K562 (cell line): ENCODE measurements at regions not wholly inside any gene's neighbourhood (a gene's known extent, or its start where the extent isn't known, plus 50 kb on each side); places are given as distances from the start of the nearest gene placed in this dataset.

Experiments used
- ATAC-seq: fragments of 200-7000 bp; cut with Tn5 transposase; 3 replicates; pipeline ENCODE4 v1.9.1; 2020; ENCODE audit warnings: moderate library complexity
- BruUV-seq: library from RNA; stranded (reverse); fragments of 400-500 nt; replicated peaks from 2 replicates; lab custom pipeline; 2021; lab: Mats Ljungman, UMichigan
- CTCF ChIA-PET: fragments of 300-600 bp; formaldehyde crosslinking; extraction: SDS; loops from one replicate; lab custom pipeline; 2021; ENCODE audit warnings: low intra/inter-chr PET ratio; lab: Yijun Ruan, JAX
- POLR2A ChIA-PET: fragments of 300-600, 350-650 bp; sonication (Branson Sonifier 250); formaldehyde crosslinking; extraction: SDS; loops from one replicate; lab custom pipeline; 2021; ENCODE audit warnings: antibody characterized with exemption, inconsistent platforms; lab: Yijun Ruan, JAX
- DNase-seq, 4 experiments: peaks; one replicate each; pipeline versions ENCODE4 v3.0.0 to v3.0.0-alpha.2; 2011 to 2018; ENCODE audit warnings: low spot score in 3 of 4, mixed read lengths in 3 of 4; ENCODE audit errors: extremely low read depth in 1 of 4
- FAIRE-seq: peaks from 2 replicates; lab custom pipeline; 2011; peaks lifted over from hg19 to GRCh38; lab: Jason Lieb, UNC
- H2AFZ ChIP-seq: 2 replicates; pipeline ENCODE4 v1.6.0; 2011; ENCODE audit warnings: low read depth, low read length, control low read depth, inconsistent platforms
- H3K27ac ChIP-seq: fragments of 200-600 bp; 3 replicates; pipeline ENCODE4 v1.8.0; 2011; ENCODE audit warnings: low read depth, mild to moderate bottlenecking, control low read depth, inconsistent platforms, low read length, moderate library complexity, mixed read lengths; ENCODE audit errors: extremely low read depth
- H3K27me3 ChIP-seq, 2 experiments: fragments of 300-600 bp in 1 of 2; 2 replicates in 1 of 2; 3 replicates in 1 of 2; pipeline versions ENCODE4 v1.6.0 to v1.8.0; 2011; ENCODE audit warnings: inconsistent platforms in 2 of 2, low read length in 2 of 2, mild to moderate bottlenecking in 1 of 2, mixed read lengths in 1 of 2, moderate library complexity in 1 of 2; ENCODE audit not compliant: control insufficient read depth in 2 of 2, insufficient read depth in 2 of 2
- H3K36me3 ChIP-seq: fragments of 300-600 bp; 3 replicates; pipeline ENCODE4 v1.8.0; 2011; ENCODE audit warnings: mild to moderate bottlenecking, low read length, inconsistent platforms; ENCODE audit not compliant: control insufficient read depth, insufficient read depth
- H3K4me1 ChIP-seq, 2 experiments: fragments of 200-600 bp in 1 of 2; replicated peaks in 1 of 2; 2 replicates in 1 of 2; 3 replicates in 1 of 2; pipeline versions ENCODE4 v1.5.1 to v1.8.0; 2011; ENCODE audit warnings: inconsistent platforms in 2 of 2, low read length in 2 of 2, mild to moderate bottlenecking in 1 of 2, mixed read lengths in 1 of 2, moderate library complexity in 1 of 2; ENCODE audit not compliant: control insufficient read depth in 2 of 2, insufficient read depth in 2 of 2
- H3K4me2 ChIP-seq: 2 replicates; pipeline ENCODE4 v1.6.1; 2011; ENCODE audit warnings: low read length, control low read depth, inconsistent platforms, mixed read lengths; ENCODE audit not compliant: insufficient read depth
- H3K4me3 ChIP-seq: fragments of 200-600 bp; sonication (generic), shearing (Covaris generic); 2 replicates; pipeline ENCODE4 v1.5.1; 2016; ENCODE audit warnings: control low read depth, inconsistent platforms
- H3K79me2 ChIP-seq: fragments of 200-600 bp; 3 replicates; pipeline ENCODE4 v1.8.0; 2011; ENCODE audit warnings: low read length, inconsistent platforms; ENCODE audit not compliant: control insufficient read depth, insufficient read depth
- H3K9ac ChIP-seq, 2 experiments: 2 replicates each; pipeline versions ENCODE4 v1.6.0 to v1.6.1; 2011; ENCODE audit warnings: low read depth in 2 of 2, low read length in 2 of 2, control low read depth in 1 of 2, inconsistent platforms in 1 of 2, mild to moderate bottlenecking in 1 of 2, mixed read lengths in 1 of 2; ENCODE audit not compliant: insufficient read depth in 1 of 2
- H3K9me1 ChIP-seq: one replicate; pipeline ENCODE4 v1.6.0; 2011; ENCODE audit warnings: inconsistent platforms, mild to moderate bottlenecking, low read length, moderate library complexity; ENCODE audit not compliant: control insufficient read depth, insufficient read depth
- H3K9me3 ChIP-seq: replicated peaks from 2 replicates; pipeline ENCODE4 v1.5.1; 2011; ENCODE audit warnings: low read depth, low read length, inconsistent platforms; ENCODE audit not compliant: control insufficient read depth, insufficient read depth
- H4K20me1 ChIP-seq: replicated peaks from 2 replicates; pipeline ENCODE4 v1.6.1; 2011; ENCODE audit warnings: low read length, inconsistent platforms, mixed read lengths; ENCODE audit not compliant: control insufficient read depth, insufficient read depth
- HDAC8 ChIP-seq: fragments of 450-650 bp; IDR thresholded peaks from 2 replicates; pipeline ENCODE4 v1.6.1; 2016; ENCODE audit warnings: mild to moderate bottlenecking, missing genetic modification characterization, moderate library complexity, missing compliant biosample characterization
- HOXB6 ChIP-seq: fragments of 250-450 bp; sonication (Bioruptor Pico); IDR thresholded peaks from 2 replicates; pipeline ENCODE4 v1.5.1; 2022; ENCODE audit warnings: mild to moderate bottlenecking, borderline replicate concordance
- KDM5B ChIP-seq: fragments of 200-600 bp; sonication (generic); IDR thresholded peaks from 2 replicates; pipeline ENCODE4 v1.6.1; 2012; ENCODE audit warnings: low read depth, mild to moderate bottlenecking, moderate library complexity, low read length, control low read depth, inconsistent platforms; ENCODE audit not compliant: insufficient replicate concordance
- MCM7 ChIP-seq, 2 experiments: fragments of 450-650 bp; IDR thresholded peaks; 2 replicates each; pipeline ENCODE4 v1.6.1; 2016 to 2018
- NFE2L1 ChIP-seq: fragments of 450-650 bp; IDR thresholded peaks from 2 replicates; pipeline ENCODE4 v1.6.1; 2016; ENCODE audit warnings: missing genetic modification characterization, low read depth, mild to moderate bottlenecking, missing compliant biosample characterization, moderate library complexity, borderline replicate concordance
- PHF21A ChIP-seq: fragments of 450-650 bp; IDR thresholded peaks from 2 replicates; pipeline ENCODE4 v1.6.1; 2017; ENCODE audit warnings: low read depth, borderline replicate concordance
- POLR2AphosphoS2 ChIP-seq: IDR thresholded peaks from 2 replicates; pipeline ENCODE4 v1.6.1; 2012; ENCODE audit warnings: low read length, improper control_type of control experiment
- POLR2B ChIP-seq: fragments of 450-650 bp; IDR thresholded peaks from 2 replicates; pipeline ENCODE4 v1.6.1; 2018; ENCODE audit warnings: low read depth; ENCODE audit not compliant: partially characterized antibody
- TCF15 ChIP-seq: fragments of 250-450 bp; sonication (Bioruptor Pico); IDR thresholded peaks from 2 replicates; pipeline ENCODE4 v1.8.0; 2022; ENCODE audit warnings: moderate library complexity, mild to moderate bottlenecking, inconsistent platforms
- TEAD4 ChIP-seq, 2 experiments: sonication (generic) in 1 of 2; formaldehyde crosslinking in 1 of 2; IDR thresholded peaks; 2 replicates each; pipeline versions ENCODE4 v1.6.1 to v1.8.0; 2012 to 2022; ENCODE audit warnings: borderline replicate concordance in 1 of 2, inconsistent platforms in 1 of 2, low read length in 1 of 2, mild to moderate bottlenecking in 1 of 2, missing genetic modification reagents in 1 of 2
- THRB ChIP-seq: fragments of 450-650 bp; formaldehyde crosslinking; conservative IDR thresholded peaks from 2 replicates; pipeline ENCODE4 v1.4.0; 2022; ENCODE audit warnings: mild to moderate bottlenecking, missing genetic modification characterization
- U2AF2 ChIP-seq: fragments of 200-400 bp; formaldehyde crosslinking; optimal IDR thresholded peaks from 2 replicates; pipeline ENCODE3; 2017; ENCODE audit warnings: low read depth, mild to moderate bottlenecking, low read length
- WGBS: fragments of 100-300 bp; shearing (Covaris generic); methylation state at CpG from one replicate; pipeline ENCODE4 v1.1.6; 2016; ENCODE audit warnings: low coverage, mixed read lengths; ENCODE audit not compliant: insufficient coverage; ENCODE audit errors: missing lambda C conversion rate; 5-methylcytosine and 5-hydroxymethylcytosine counted together
- in situ Hi-C: fragments of 300-500 bp; cut with MboI; formaldehyde crosslinking; loops from 4 replicates; pipeline ENCODE4 v1.15.0; 2018; ENCODE audit warnings: inconsistent platforms, mixed read lengths
- intact Hi-C: fragments of 100-400 bp; cut with micrococcal nuclease; formaldehyde crosslinking; loops from 2 replicates; pipeline ENCODE4 v1.14.2; 2022
- TF ChIP-seq, protein P1 (sequence below): fragments of 450-650 bp; IDR thresholded peaks from 2 replicates; pipeline ENCODE4 v1.6.1; 2018; ENCODE audit warnings: mild to moderate bottlenecking, low read depth; ENCODE audit not compliant: partially characterized antibody

DNA sequence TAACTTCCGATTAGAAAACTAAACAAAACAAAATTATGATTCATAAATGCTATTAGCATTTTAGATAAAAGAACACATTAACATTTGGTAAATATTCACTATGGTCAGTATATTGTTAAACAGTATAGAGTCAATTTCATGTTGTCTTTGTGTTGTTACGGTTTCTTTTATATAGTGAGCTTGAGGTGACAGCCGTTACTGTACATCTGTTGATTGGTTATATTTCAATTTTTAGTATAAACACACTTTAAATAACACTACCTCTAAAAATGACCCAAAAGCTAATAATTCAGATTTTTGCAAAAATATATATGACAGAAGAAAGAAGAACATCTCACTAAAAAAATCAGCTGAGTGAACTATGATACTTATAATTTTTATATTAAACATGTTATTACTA, 249.0 kb upstream of the LUZP2 start:
- H3K4me2 ChIP-seq = no peak overlapping the region
- ATAC-seq = no peak
- no peaks in the 10 kb centered on the region for H3K4me1 ChIP-seq
- TF ChIP-seq TEAD4 (IDR thresholded peaks at IDR 0.05; ENCODE audit: low read length) (no peak), TEAD4 (CRISPR knock-in tag; IDR thresholded peaks at IDR 0.05; ENCODE audit: borderline replicate concordance) (no peak), POLR2AphosphoS2 (no peak), KDM5B (no peak), U2AF2 (no peak), MCM7 (IDR thresholded peaks at IDR 0.05) (no peak), NFE2L1 (tag) (no peak)
- TF ChIP-seq, all 486 proteins: peak for 0
- FAIRE-seq (no peak), DNase-seq (no peak)
- Histone ChIP-seq H3K36me3 (no peaks in the 10 kb centered on the region), H3K27me3 (no peaks in the 10 kb centered on the region), H3K9me3 (no peaks in the 10 kb centered on the region; the same call in 1 of the 2 replicates), H3K4me3 (no peak overlapping the region), H3K79me2 (no peaks in the 10 kb centered on the region), H3K9ac (no peak overlapping the region), H2AFZ (no peak overlapping the region), H3K9me1 (no peaks in the 10 kb centered on the region), H4K20me1 (no peaks in the 10 kb centered on the region), H3K27ac (no peak overlapping the region)
- ChIA-PET CTCF (no interaction called here), POLR2A (no interaction called here)
- in situ Hi-C loops = no loop called here
- 0% methylated on average over 3 of the region's 3 CpGs for WGBS
- intact Hi-C loops = no loop called here
- BruUV-seq = no TSS peak

GRCh38 chr11:24249921-24250320, 246.9 kb upstream of the LUZP2 start:
- POLR2A ChIA-PET = no interaction called here
- in situ Hi-C loops (no loop called here), intact Hi-C loops (no loop called here)
- no peaks in the 10 kb centered on the region for H4K20me1 ChIP-seq
- no peaks in the 10 kb centered on the region for H3K79me2 ChIP-seq
- no peak for FAIRE-seq
- CTCF ChIA-PET = no interaction called here
- TF ChIP-seq PHF21A (no peak), THRB (CRISPR knock-in tag) (no peak), HOXB6 (CRISPR knock-in tag) (no peak), HDAC8 (tag) (no peak), POLR2B (no peak), TCF15 (no peak)
- TF ChIP-seq, protein P1, sequence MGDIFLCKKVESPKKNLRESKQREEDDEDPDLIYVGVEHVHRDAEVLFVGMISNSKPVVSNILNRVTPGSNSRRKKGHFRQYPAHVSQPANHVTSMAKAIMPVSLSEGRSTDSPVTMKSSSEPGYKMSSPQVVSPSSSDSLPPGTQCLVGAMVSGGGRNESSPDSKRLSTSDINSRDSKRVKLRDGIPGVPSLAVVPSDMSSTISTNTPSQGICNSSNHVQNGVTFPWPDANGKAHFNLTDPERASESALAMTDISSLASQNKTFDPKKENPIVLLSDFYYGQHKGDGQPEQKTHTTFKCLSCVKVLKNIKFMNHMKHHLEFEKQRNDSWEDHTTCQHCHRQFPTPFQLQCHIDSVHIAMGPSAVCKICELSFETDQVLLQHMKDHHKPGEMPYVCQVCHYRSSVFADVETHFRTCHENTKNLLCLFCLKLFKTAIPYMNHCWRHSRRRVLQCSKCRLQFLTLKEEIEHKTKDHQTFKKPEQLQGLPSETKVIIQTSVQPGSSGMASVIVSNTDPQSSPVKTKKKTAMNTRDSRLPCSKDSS = no peak
- DNase-seq = no peak
- H2AFZ ChIP-seq = no peak overlapping the region
- no peak for ATAC-seq
- no peak overlapping the region for H3K4me2 ChIP-seq
- H3K27me3 ChIP-seq = no peaks in the 10 kb centered on the region
- no TSS peak for BruUV-seq
- H3K36me3 ChIP-seq = no peaks in the 10 kb centered on the region
- H3K9me1 ChIP-seq = no peaks in the 10 kb centered on the region
- no peaks in the 10 kb centered on the region; the same call in 1 of the 2 replicates for H3K9me3 ChIP-seq
- no peak overlapping the region for H3K4me3 ChIP-seq
- H3K27ac ChIP-seq = no peak overlapping the region
- H3K4me1 ChIP-seq = no peaks in the 10 kb centered on the region
- WGBS = 0% methylated on average over 1 of the region's 1 CpG
- H3K9ac ChIP-seq = no peak overlapping the region
